Right lobe of liver (tissue), 4 donors: ENCODE measurements at regions not wholly inside any gene's neighbourhood (a gene's known extent, or its start where the extent isn't known, plus 50 kb on each side); places are given as distances from the start of the nearest gene placed in this dataset.

Source experiments
- POLR2A ChIP-seq: fragments of 450-650 bp; IDR thresholded peaks from one replicate; pipeline ENCODE4 v1.6.1; 2017; ENCODE audit warnings: antibody characterized with exemption, mild to moderate bottlenecking
- TF ChIP-seq, protein P1 (sequence below), 4 donors: fragments of 200-600 bp in 3 of 4; fragments of 450-650 bp in 1 of 4; IDR thresholded peaks; one replicate each; pipeline versions ENCODE4 v1.5.1 to v1.8.0; 2016 to 2022; ENCODE audit warnings: antibody characterized with exemption in 4 of 4, mild to moderate bottlenecking in 2 of 4
- donor health status: DM: no; HTN: no; CAD: no.
- donor health status: DM: no; HTN: no; CAD: no.
- donor health status: DM: no; HTN: yes; CAD: no.

DNA sequence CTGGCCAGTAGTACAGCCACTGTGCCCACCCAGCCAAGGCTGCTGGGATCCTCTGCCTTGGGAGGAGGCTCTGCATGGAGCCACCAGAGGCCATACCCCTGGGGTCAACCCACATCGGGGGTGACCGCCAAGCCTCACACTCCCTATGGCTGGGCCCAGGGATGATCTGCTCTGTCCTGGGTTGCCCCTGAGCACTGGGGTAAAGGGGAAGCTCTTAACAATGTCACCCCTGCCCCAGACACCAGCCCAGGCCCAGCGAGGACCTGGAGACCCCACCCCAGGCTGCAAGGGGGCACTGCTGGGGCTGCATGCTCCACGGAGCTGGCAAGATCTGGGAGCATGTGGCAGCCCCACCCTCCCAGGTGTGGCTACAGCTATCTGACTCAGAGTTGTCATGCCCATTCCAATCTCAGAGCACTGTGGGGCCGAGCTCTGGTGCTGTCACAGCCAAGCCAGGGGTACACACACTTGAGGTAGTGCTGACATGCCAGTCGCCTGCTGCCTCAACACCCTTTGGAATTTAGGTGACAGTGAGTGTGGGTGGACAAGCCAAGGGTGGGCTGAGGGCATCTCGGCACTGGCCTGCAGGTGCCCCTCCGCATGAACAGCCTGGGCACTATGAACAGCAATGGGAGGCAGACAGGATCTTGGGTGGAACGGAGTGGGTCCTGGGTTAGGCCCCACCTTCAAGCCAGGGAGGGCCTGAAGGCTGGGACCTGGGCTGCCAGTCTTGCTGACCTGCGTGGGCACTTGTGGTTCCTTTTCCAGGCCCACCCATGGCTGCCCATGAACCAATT is 427.7 kb downstream of the LRRIQ3 start:
- TF ChIP-seq POLR2A: no peak
- TF ChIP-seq, protein P1, sequence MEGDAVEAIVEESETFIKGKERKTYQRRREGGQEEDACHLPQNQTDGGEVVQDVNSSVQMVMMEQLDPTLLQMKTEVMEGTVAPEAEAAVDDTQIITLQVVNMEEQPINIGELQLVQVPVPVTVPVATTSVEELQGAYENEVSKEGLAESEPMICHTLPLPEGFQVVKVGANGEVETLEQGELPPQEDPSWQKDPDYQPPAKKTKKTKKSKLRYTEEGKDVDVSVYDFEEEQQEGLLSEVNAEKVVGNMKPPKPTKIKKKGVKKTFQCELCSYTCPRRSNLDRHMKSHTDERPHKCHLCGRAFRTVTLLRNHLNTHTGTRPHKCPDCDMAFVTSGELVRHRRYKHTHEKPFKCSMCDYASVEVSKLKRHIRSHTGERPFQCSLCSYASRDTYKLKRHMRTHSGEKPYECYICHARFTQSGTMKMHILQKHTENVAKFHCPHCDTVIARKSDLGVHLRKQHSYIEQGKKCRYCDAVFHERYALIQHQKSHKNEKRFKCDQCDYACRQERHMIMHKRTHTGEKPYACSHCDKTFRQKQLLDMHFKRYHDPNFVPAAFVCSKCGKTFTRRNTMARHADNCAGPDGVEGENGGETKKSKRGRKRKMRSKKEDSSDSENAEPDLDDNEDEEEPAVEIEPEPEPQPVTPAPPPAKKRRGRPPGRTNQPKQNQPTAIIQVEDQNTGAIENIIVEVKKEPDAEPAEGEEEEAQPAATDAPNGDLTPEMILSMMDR (IDR thresholded peaks at IDR 0.05): no peak
